HL-60/S4 (cell line): ENCODE measurements at regions not wholly inside any gene's neighbourhood (a gene's known extent, or its start where the extent isn't known, plus 50 kb on each side); places are given as distances from the start of the nearest gene placed in this dataset.
"Not testable (repeated sequence)": the region's sequence is repeated elsewhere in the genome, so short reads cannot be mapped to it uniquely, and the experiment has no call there.

Experiments used
- in situ Hi-C: fragments of 300-500 bp; cut with MboI; formaldehyde crosslinking; loops from 2 replicates; pipeline ENCODE4 v1.14.3; 2022; ENCODE audit warnings: low sequenced_read_pairs

GRCh38 chr12:107366322-107366721, 273.0 kb upstream of the CRY1 start:
- in situ Hi-C loops, result no loop called here

GRCh38 chr12:107368586-107368985, 275.2 kb upstream of the CRY1 start:
- in situ Hi-C loops, result no loop called here

GRCh38 chr12:107369006-107369405, 275.7 kb upstream of the CRY1 start:
- in situ Hi-C loops, result no loop called here

- in situ Hi-C loops, result no loop called here
Observed at GRCh38 chr12:107369679-107370078, 276.3 kb upstream of the CRY1 start.

- in situ Hi-C loops, result no loop called here
Observed at GRCh38 chr12:107372229-107372658, 278.9 kb upstream of the CRY1 start.

- in situ Hi-C loops, result no loop called here
Observed at GRCh38 chr12:107373238-107373809, 280.0 kb upstream of the CRY1 start.

- in situ Hi-C loops, result no loop called here
Observed at GRCh38 chr12:107374161-107374840, 281.0 kb upstream of the CRY1 start.

GRCh38 chr12:107375231-107375630, 281.9 kb upstream of the CRY1 start:
- in situ Hi-C loops, result no loop called here

- in situ Hi-C loops, result no loop called here
Observed at GRCh38 chr12:107377596-107378385, 284.4 kb upstream of the CRY1 start.

- in situ Hi-C loops, result no loop called here
Observed at GRCh38 chr12:107378609-107379008, 285.3 kb upstream of the CRY1 start.

- in situ Hi-C loops, result not testable (repeated sequence)
Observed at GRCh38 chr12:107379142-107379851, 285.9 kb upstream of the CRY1 start.

- in situ Hi-C loops, result no loop called here
Observed at GRCh38 chr12:107379852-107380567, 286.7 kb upstream of the CRY1 start.

- in situ Hi-C loops, result no loop called here
Observed at GRCh38 chr12:107384645-107385044, 291.3 kb upstream of the CRY1 start.

- in situ Hi-C loops, result no loop called here
Observed at GRCh38 chr12:107385509-107385908, 292.2 kb upstream of the CRY1 start.

GRCh38 chr12:107386569-107386968, 293.2 kb upstream of the CRY1 start:
- in situ Hi-C loops, result no loop called here

- in situ Hi-C loops, result no loop called here
Observed at GRCh38 chr12:107388263-107388662, 294.9 kb upstream of the CRY1 start.

GRCh38 chr12:107390414-107390813, 295.2 kb upstream of the PWP1 start:
- in situ Hi-C loops, result no loop called here

GRCh38 chr12:107393043-107393717, 292.4 kb upstream of the PWP1 start:
- in situ Hi-C loops, result no loop called here

- in situ Hi-C loops, result no loop called here
Observed at GRCh38 chr12:107394693-107395092, 290.9 kb upstream of the PWP1 start.

- in situ Hi-C loops, result no loop called here
Observed at GRCh38 chr12:107395817-107396216, 289.8 kb upstream of the PWP1 start.
